ENCODE measurements at regions not wholly inside any gene's neighbourhood (a gene's known extent, or its start where the extent isn't known, plus 50 kb on each side); places are given as distances from the start of the nearest gene placed in this dataset.

GRCh38 chr3:56990641-56991015 lies 69.8 kb upstream of the SPATA12 start:
- no peak overlapping the region for H2BK12ac ChIP-seq (ENCODE audit: low read depth, low read length)
- TF ChIP-seq SAP30 (IDR thresholded peaks at IDR 0.05; ENCODE audit: insufficient read depth, insufficient replicate concordance, low read length) = no peak
- TF ChIP-seq EGR1 (IDR thresholded peaks at IDR 0.05; ENCODE audit: borderline replicate concordance, low read depth, low read length) = no peak
- TF ChIP-seq NRF1 (IDR thresholded peaks at IDR 0.05; ENCODE audit: low read depth, low read length) = no peak
- TF ChIP-seq HDAC2 (IDR thresholded peaks at IDR 0.05; ENCODE audit: borderline replicate concordance in 1 of 2, low read depth in 2 of 2, low read length in 2 of 2) = no peak
- no peak for TF ChIP-seq ZNF274 (IDR thresholded peaks at IDR 0.05; ENCODE audit: borderline replicate concordance, extremely low read depth, low read length)
- TF ChIP-seq FOSL1 (IDR thresholded peaks at IDR 0.05; ENCODE audit: insufficient read depth, low read depth, low read length) = no peak
- no peak for TF ChIP-seq MAFK (IDR thresholded peaks at IDR 0.05; ENCODE audit: low read depth, low read length)
- no peak for TF ChIP-seq CHD1 (IDR thresholded peaks at IDR 0.05; ENCODE audit: low read depth, low read length)
- TF ChIP-seq CTBP2 (IDR thresholded peaks at IDR 0.05; ENCODE audit: borderline replicate concordance, insufficient read depth, insufficient read length, low read length) = no peak
- TF ChIP-seq EZH2 (IDR thresholded peaks at IDR 0.05; ENCODE audit: low read depth, low read length, severe bottlenecking) = no peak
- TF ChIP-seq SIN3A (conservative IDR thresholded peaks at IDR 0.05 in 1 of 2, IDR thresholded peaks at IDR 0.05 in 1 of 2; ENCODE audit: low read depth in 1 of 2, low read length in 2 of 2) = no peak
- TF ChIP-seq CBX8 (IDR thresholded peaks at IDR 0.05; ENCODE audit: borderline replicate concordance, low read depth, low read length) = no peak
- no peak for TF ChIP-seq TAF7 (optimal IDR thresholded peaks at IDR 0.05; ENCODE audit: borderline replicate concordance, low read depth, low read length)
- no peak for TF ChIP-seq CEBPB (IDR thresholded peaks at IDR 0.05; ENCODE audit: low read depth, low read length)

More at GRCh38 chr3:56990641-56991015, 69.8 kb upstream of the SPATA12 start:
- CTCF ChIA-PET (ENCODE audit: partially characterized antibody) = interaction anchor here (0.6 to 8.7 kb wide), 14 partner anchors 8 to 337 kb away, joined by 3 to 178 read pairs (median 6); partner anchors contain the start of gene ARHGEF3
- Histone ChIP-seq H3K4me1 (replicated peaks in 1 of 4; ENCODE audit: control insufficient read depth in 3 of 4, insufficient read depth in 4 of 4, low read length in 3 of 4) (peaks cover 0 to 9% (median 3%) of the 10 kb centered on the region in 4 experiments; a peak in 5 of 7 replicates), H3K27me3 (replicated peaks in 1 of 4; ENCODE audit: control insufficient read depth in 3 of 4, extremely low read depth in 1 of 4, insufficient read depth in 3 of 4, low read length in 3 of 4) (no peaks in the 10 kb centered on the region), H3K14ac (ENCODE audit: insufficient read length) (no peak overlapping the region), H3K56ac (replicated peaks; ENCODE audit: insufficient read length, low read depth, low read length) (no peak overlapping the region), H3K23ac (ENCODE audit: insufficient read length) (no peak overlapping the region), H3K4me2 (ENCODE audit: insufficient read depth in 1 of 2, low read depth in 2 of 2, low read length in 2 of 2) (no peak overlapping the region), H4K5ac (ENCODE audit: insufficient read length, low read depth, low read length) (no peak overlapping the region), H3K4me3 (ENCODE audit: extremely low read depth in 1 of 4, insufficient read depth in 2 of 4, low read depth in 3 of 4, low read length in 4 of 4) (no peak overlapping the region), H2AK5ac (ENCODE audit: low read depth, low read length) (no peak overlapping the region), H3K36me3 (ENCODE audit: control insufficient read depth in 2 of 4, insufficient read depth in 4 of 4, low read length in 3 of 4) (no peaks in the 10 kb centered on the region), H2AFZ (ENCODE audit: low read length) (no peak overlapping the region), H3K9ac (replicated peaks in 1 of 4; ENCODE audit: extremely low read depth in 1 of 4, low read depth in 3 of 4, low read length in 3 of 4) (no peak overlapping the region), H3K4ac (replicated peaks; ENCODE audit: insufficient read length, low read depth, low read length) (no peak overlapping the region), H2BK20ac (ENCODE audit: low read length) (no peak overlapping the region), H2BK15ac (ENCODE audit: low read length) (no peak overlapping the region), H4K91ac (replicated peaks; ENCODE audit: insufficient read length, low read length) (no peak overlapping the region), H3K18ac (ENCODE audit: extremely low read depth, low read length) (no peak overlapping the region), H3K23me2 (ENCODE audit: low read depth, low read length) (no peaks in the 10 kb centered on the region), H3K9me3 (ENCODE audit: insufficient read depth in 2 of 2, low read depth in 1 of 2, low read length in 1 of 2) (no peaks in the 10 kb centered on the region), H3K79me1 (ENCODE audit: low read depth, low read length) (no peaks in the 10 kb centered on the region; the same call in 1 of the 2 replicates), H2BK120ac (replicated peaks; ENCODE audit: low read depth, low read length) (no peak overlapping the region), H4K8ac (ENCODE audit: extremely low read depth, insufficient read depth, low read length) (no peak overlapping the region), H3K79me2 (ENCODE audit: control insufficient read depth in 1 of 2, insufficient read depth in 2 of 2, low read length in 2 of 2) (no peaks in the 10 kb centered on the region), H3K27ac (ENCODE audit: low read depth, low read length) (no peak overlapping the region), H2BK5ac (ENCODE audit: low read depth, low read length) (no peak overlapping the region), H4K20me1 (replicated peaks in 1 of 2; ENCODE audit: control insufficient read depth in 1 of 2, insufficient read depth in 2 of 2, low read length in 2 of 2) (no peaks in the 10 kb centered on the region)
- DNase-seq (ENCODE audit: low read depth in 1 of 2, low spot score in 2 of 2) = no peak
- 94% methylated on average over 3 of the region's 3 CpGs; no CpG with 5 or more reads in 1 of the 2 experiments for WGBS, 2 experiments (ENCODE audit: extremely low coverage in 1 of 2, insufficient coverage in 1 of 2, insufficient read length in 1 of 2, insufficient replicate concordance in 2 of 2, low coverage in 1 of 2, low lambda C conversion rate in 2 of 2, missing lambda C conversion rate in 1 of 2)
- POLR2A ChIA-PET (ENCODE audit: partially characterized antibody) = no interaction called here
- FAIRE-seq = no peak
